ENCODE measurements at regions not wholly inside any gene's neighbourhood (a gene's known extent, or its start where the extent isn't known, plus 50 kb on each side); places are given as distances from the start of the nearest gene placed in this dataset.

DNA sequence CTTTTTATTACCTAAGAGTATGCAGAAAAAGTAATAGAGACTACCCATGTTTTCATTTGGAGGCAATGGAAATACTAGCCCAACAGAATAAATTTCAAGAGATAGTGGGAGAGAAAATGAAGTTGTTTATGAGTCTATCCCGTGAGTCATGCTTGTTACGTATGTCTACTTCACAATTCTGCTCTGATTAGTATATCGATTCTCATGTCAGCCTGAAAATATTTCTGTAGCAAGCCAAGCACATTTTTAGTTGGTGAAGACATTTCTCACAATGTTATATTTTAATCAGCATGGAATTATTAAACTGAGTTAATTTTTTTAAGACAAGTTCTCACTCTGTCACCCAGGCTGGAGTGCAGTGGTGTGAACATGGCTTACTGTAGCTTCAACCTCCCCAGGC lies 346.1 kb downstream of the RPRM start:
- no peak overlapping the region for H3K9ac ChIP-seq
- H3F3A ChIP-seq (replicated peaks; ENCODE audit: insufficient read depth): no peaks in the 10 kb centered on the region
- no peaks in the 10 kb centered on the region for H3K36me3 ChIP-seq (replicated peaks in 1 of 2; ENCODE audit: control insufficient read depth in 1 of 2, insufficient read depth in 2 of 2, low read length in 1 of 2)
- H3K27ac ChIP-seq (ENCODE audit: low read depth in 2 of 2, low read length in 1 of 2): no peak overlapping the region
- no peaks in the 10 kb centered on the region for H3K27me3 ChIP-seq (ENCODE audit: insufficient read depth)
- no peaks in the 10 kb centered on the region for H3K4me1 ChIP-seq (ENCODE audit: control insufficient read depth in 1 of 2, insufficient read depth in 2 of 2, low read depth in 1 of 2, low read length in 1 of 2)
- ChIA-PET POLR2A (no interaction called here), CTCF (no interaction called here)
- H3K4me2 ChIP-seq: no peak overlapping the region
- H3K79me2 ChIP-seq (ENCODE audit: insufficient read depth): no peaks in the 10 kb centered on the region
- no peak overlapping the region for H3K4me3 ChIP-seq (ENCODE audit: low read depth in 2 of 2, low read length in 1 of 2)
- whole genome bisulfite sequencing (ENCODE audit: low lambda C conversion rate): 9% methylated on average over 3 of the region's 3 CpGs
- H3K9me3 ChIP-seq: no peaks in the 10 kb centered on the region
- TF ChIP-seq FOSL2 (IDR thresholded peaks at IDR 0.05; ENCODE audit: borderline replicate concordance, low read depth) (no peak), RAD21 (IDR thresholded peaks at IDR 0.05; ENCODE audit: low read length) (no peak), GATA2 (CRISPR knock-in tag; IDR thresholded peaks at IDR 0.05) (no peak), POLR2AphosphoS5 (IDR thresholded peaks at IDR 0.05; ENCODE audit: low read depth, low read length) (no peak), RXRA (IDR thresholded peaks at IDR 0.05; ENCODE audit: borderline replicate concordance, low read depth) (no peak)
- TF ChIP-seq, protein P1, sequence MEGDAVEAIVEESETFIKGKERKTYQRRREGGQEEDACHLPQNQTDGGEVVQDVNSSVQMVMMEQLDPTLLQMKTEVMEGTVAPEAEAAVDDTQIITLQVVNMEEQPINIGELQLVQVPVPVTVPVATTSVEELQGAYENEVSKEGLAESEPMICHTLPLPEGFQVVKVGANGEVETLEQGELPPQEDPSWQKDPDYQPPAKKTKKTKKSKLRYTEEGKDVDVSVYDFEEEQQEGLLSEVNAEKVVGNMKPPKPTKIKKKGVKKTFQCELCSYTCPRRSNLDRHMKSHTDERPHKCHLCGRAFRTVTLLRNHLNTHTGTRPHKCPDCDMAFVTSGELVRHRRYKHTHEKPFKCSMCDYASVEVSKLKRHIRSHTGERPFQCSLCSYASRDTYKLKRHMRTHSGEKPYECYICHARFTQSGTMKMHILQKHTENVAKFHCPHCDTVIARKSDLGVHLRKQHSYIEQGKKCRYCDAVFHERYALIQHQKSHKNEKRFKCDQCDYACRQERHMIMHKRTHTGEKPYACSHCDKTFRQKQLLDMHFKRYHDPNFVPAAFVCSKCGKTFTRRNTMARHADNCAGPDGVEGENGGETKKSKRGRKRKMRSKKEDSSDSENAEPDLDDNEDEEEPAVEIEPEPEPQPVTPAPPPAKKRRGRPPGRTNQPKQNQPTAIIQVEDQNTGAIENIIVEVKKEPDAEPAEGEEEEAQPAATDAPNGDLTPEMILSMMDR (IDR thresholded peaks at IDR 0.05): no peak
- TF ChIP-seq, protein P2, sequence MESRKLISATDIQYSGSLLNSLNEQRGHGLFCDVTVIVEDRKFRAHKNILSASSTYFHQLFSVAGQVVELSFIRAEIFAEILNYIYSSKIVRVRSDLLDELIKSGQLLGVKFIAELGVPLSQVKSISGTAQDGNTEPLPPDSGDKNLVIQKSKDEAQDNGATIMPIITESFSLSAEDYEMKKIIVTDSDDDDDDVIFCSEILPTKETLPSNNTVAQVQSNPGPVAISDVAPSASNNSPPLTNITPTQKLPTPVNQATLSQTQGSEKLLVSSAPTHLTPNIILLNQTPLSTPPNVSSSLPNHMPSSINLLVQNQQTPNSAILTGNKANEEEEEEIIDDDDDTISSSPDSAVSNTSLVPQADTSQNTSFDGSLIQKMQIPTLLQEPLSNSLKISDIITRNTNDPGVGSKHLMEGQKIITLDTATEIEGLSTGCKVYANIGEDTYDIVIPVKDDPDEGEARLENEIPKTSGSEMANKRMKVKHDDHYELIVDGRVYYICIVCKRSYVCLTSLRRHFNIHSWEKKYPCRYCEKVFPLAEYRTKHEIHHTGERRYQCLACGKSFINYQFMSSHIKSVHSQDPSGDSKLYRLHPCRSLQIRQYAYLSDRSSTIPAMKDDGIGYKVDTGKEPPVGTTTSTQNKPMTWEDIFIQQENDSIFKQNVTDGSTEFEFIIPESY (IDR thresholded peaks at IDR 0.05; ENCODE audit: borderline replicate concordance, low read depth): no peak
- TF ChIP-seq, protein P3, sequence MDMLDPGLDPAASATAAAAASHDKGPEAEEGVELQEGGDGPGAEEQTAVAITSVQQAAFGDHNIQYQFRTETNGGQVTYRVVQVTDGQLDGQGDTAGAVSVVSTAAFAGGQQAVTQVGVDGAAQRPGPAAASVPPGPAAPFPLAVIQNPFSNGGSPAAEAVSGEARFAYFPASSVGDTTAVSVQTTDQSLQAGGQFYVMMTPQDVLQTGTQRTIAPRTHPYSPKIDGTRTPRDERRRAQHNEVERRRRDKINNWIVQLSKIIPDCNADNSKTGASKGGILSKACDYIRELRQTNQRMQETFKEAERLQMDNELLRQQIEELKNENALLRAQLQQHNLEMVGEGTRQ (IDR thresholded peaks at IDR 0.05; ENCODE audit: borderline replicate concordance, low read depth, low read length): no peak
- TF ChIP-seq, protein P4, sequence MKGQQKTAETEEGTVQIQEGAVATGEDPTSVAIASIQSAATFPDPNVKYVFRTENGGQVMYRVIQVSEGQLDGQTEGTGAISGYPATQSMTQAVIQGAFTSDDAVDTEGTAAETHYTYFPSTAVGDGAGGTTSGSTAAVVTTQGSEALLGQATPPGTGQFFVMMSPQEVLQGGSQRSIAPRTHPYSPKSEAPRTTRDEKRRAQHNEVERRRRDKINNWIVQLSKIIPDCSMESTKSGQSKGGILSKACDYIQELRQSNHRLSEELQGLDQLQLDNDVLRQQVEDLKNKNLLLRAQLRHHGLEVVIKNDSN (IDR thresholded peaks at IDR 0.05; ENCODE audit: borderline replicate concordance, low read depth): no peak
- no peak overlapping the region for H2AFZ ChIP-seq (ENCODE audit: low read depth)
- no peak for DNase-seq
- no peaks in the 10 kb centered on the region for H3K9me2 ChIP-seq
- no peaks in the 10 kb centered on the region for H4K20me1 ChIP-seq (ENCODE audit: insufficient read depth)

DNA sequence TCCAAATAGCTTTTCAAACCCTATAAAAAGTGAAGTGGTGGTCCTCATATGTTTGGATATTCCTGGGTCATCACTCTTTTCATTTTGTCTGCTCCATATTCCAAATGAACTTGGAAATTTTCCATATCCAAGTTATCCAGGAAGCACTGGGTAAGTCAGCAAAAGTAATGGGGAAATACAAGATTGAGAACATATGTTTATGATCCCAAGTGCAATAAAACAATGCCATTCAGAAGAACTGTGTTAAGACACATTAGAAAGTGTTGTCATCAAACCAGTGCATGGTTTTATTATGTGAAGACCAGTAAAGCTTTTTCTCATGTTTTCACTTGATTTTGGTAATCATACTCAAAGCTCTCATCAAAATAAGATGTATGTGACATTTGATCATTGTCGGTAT lies 363.4 kb downstream of the RPRM start:
- POLR2A ChIA-PET: no interaction called here
- no peak overlapping the region for H3K27ac ChIP-seq (ENCODE audit: low read depth in 2 of 2, low read length in 1 of 2)
- H3K4me3 ChIP-seq (ENCODE audit: low read depth in 2 of 2, low read length in 1 of 2): no peak overlapping the region
- H3K4me2 ChIP-seq: no peak overlapping the region
- no peaks in the 10 kb centered on the region for H3K27me3 ChIP-seq (ENCODE audit: insufficient read depth)
- H3K4me1 ChIP-seq (ENCODE audit: control insufficient read depth in 1 of 2, insufficient read depth in 2 of 2, low read depth in 1 of 2, low read length in 1 of 2): no peaks in the 10 kb centered on the region
- DNase-seq: no peak
- CTCF ChIA-PET: interaction anchor here (1.4 kb wide), 1 partner anchor 9 kb away, joined by 4 read pairs; no protein-coding TSS in a partner anchor
- no peaks in the 10 kb centered on the region for H3F3A ChIP-seq (replicated peaks; ENCODE audit: insufficient read depth)
- 36% methylated on average over 1 of the region's 1 CpG for WGBS (ENCODE audit: low lambda C conversion rate)
- no peak overlapping the region for H2AFZ ChIP-seq (ENCODE audit: low read depth)
- no peaks in the 10 kb centered on the region for H3K9me2 ChIP-seq
- H3K36me3 ChIP-seq (replicated peaks in 1 of 2; ENCODE audit: control insufficient read depth in 1 of 2, insufficient read depth in 2 of 2, low read length in 1 of 2): no peaks in the 10 kb centered on the region
- H3K79me2 ChIP-seq (ENCODE audit: insufficient read depth): no peaks in the 10 kb centered on the region
- H3K9ac ChIP-seq: no peak overlapping the region
- H3K9me3 ChIP-seq: no peaks in the 10 kb centered on the region
- H4K20me1 ChIP-seq (ENCODE audit: insufficient read depth): no peaks in the 10 kb centered on the region
- TF ChIP-seq JUND (IDR thresholded peaks at IDR 0.05): no peak
- TF ChIP-seq, protein P4 (IDR thresholded peaks at IDR 0.05; ENCODE audit: borderline replicate concordance, low read depth): no peak
- no peak for TF ChIP-seq RFX5 (IDR thresholded peaks at IDR 0.05; ENCODE audit: low read length)
- no peak for TF ChIP-seq ELF1 (IDR thresholded peaks at IDR 0.05)
- TF ChIP-seq FOSL2 (IDR thresholded peaks at IDR 0.05; ENCODE audit: borderline replicate concordance, low read depth): no peak
- TF ChIP-seq EP300 (IDR thresholded peaks at IDR 0.05; ENCODE audit: borderline replicate concordance in 1 of 2, low read depth in 1 of 2, low read length in 1 of 2): no peak
- TF ChIP-seq SIN3A (IDR thresholded peaks at IDR 0.05; ENCODE audit: borderline replicate concordance, low read depth, low read length): no peak
- TF ChIP-seq, protein P5, sequence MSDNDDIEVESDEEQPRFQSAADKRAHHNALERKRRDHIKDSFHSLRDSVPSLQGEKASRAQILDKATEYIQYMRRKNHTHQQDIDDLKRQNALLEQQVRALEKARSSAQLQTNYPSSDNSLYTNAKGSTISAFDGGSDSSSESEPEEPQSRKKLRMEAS (IDR thresholded peaks at IDR 0.05; ENCODE audit: low read depth): no peak
